ENCODE measurements at regions not wholly inside any gene's neighbourhood (a gene's known extent, or its start where the extent isn't known, plus 50 kb on each side); places are given as distances from the start of the nearest gene placed in this dataset.

- no peak overlapping the region for H3K4me3 ChIP-seq (ENCODE audit: low read depth, low read length)
- no peaks in the 10 kb centered on the region for H3K79me2 ChIP-seq (ENCODE audit: control insufficient read depth, insufficient read depth, low read length, unreplicated experiment)
- no peaks in the 10 kb centered on the region for H3K36me3 ChIP-seq (ENCODE audit: insufficient read depth, low read length)
- no peak overlapping the region for H2AFZ ChIP-seq (ENCODE audit: low read length, unreplicated experiment)
- H3K4me1 ChIP-seq (ENCODE audit: control insufficient read depth, insufficient read depth, low read length, unreplicated experiment) = no peaks in the 10 kb centered on the region
- no peak overlapping the region for H3K27ac ChIP-seq (ENCODE audit: low read depth, low read length)
- no peaks in the 10 kb centered on the region for H3K27me3 ChIP-seq (ENCODE audit: insufficient read depth, low read length)
Observed at GRCh38 chr13:63551731-63552130, 2136.1 kb upstream of the PCDH20 start.

- Histone ChIP-seq H3K79me2 (ENCODE audit: control insufficient read depth, insufficient read depth, low read length, unreplicated experiment) (no peaks in the 10 kb centered on the region), H3K4me3 (ENCODE audit: low read depth, low read length) (no peak overlapping the region), H3K27ac (ENCODE audit: low read depth, low read length) (no peak overlapping the region), H3K4me1 (ENCODE audit: control insufficient read depth, insufficient read depth, low read length, unreplicated experiment) (no peaks in the 10 kb centered on the region), H3K36me3 (ENCODE audit: insufficient read depth, low read length) (no peaks in the 10 kb centered on the region), H2AFZ (ENCODE audit: low read length, unreplicated experiment) (no peak overlapping the region), H3K27me3 (ENCODE audit: insufficient read depth, low read length) (no peaks in the 10 kb centered on the region)
Observed at GRCh38 chr13:63546524-63546923, 2130.9 kb upstream of the PCDH20 start.

- Histone ChIP-seq H3K4me1 (ENCODE audit: control insufficient read depth, insufficient read depth, low read length, unreplicated experiment) (no peaks in the 10 kb centered on the region), H2AFZ (ENCODE audit: low read length, unreplicated experiment) (no peak overlapping the region), H3K27ac (ENCODE audit: low read depth, low read length) (no peak overlapping the region), H3K79me2 (ENCODE audit: control insufficient read depth, insufficient read depth, low read length, unreplicated experiment) (no peaks in the 10 kb centered on the region), H3K4me3 (ENCODE audit: low read depth, low read length) (no peak overlapping the region), H3K27me3 (ENCODE audit: insufficient read depth, low read length) (no peaks in the 10 kb centered on the region), H3K36me3 (ENCODE audit: insufficient read depth, low read length) (no peaks in the 10 kb centered on the region)
Observed at GRCh38 chr13:63542770-63543169, 2127.1 kb upstream of the PCDH20 start.

- no peaks in the 10 kb centered on the region for H3K27me3 ChIP-seq (ENCODE audit: insufficient read depth, low read length)
- no peaks in the 10 kb centered on the region for H3K4me1 ChIP-seq (ENCODE audit: control insufficient read depth, insufficient read depth, low read length, unreplicated experiment)
- no peak overlapping the region for H2AFZ ChIP-seq (ENCODE audit: low read length, unreplicated experiment)
Observed at GRCh38 chr13:63541336-63541735, 2125.7 kb upstream of the PCDH20 start.

GRCh38 chr13:63540061-63540460 is 2124.4 kb upstream of the PCDH20 start:
- no peaks in the 10 kb centered on the region for H3K79me2 ChIP-seq (ENCODE audit: control insufficient read depth, insufficient read depth, low read length, unreplicated experiment)
- H3K27ac ChIP-seq (ENCODE audit: low read depth, low read length) = no peak overlapping the region
- no peak overlapping the region for H3K4me3 ChIP-seq (ENCODE audit: low read depth, low read length)
- H3K4me1 ChIP-seq (ENCODE audit: control insufficient read depth, insufficient read depth, low read length, unreplicated experiment) = no peaks in the 10 kb centered on the region
- no peaks in the 10 kb centered on the region for H3K36me3 ChIP-seq (ENCODE audit: insufficient read depth, low read length)
- H2AFZ ChIP-seq (ENCODE audit: low read length, unreplicated experiment) = no peak overlapping the region
- H3K27me3 ChIP-seq (ENCODE audit: insufficient read depth, low read length) = no peaks in the 10 kb centered on the region

More at GRCh38 chr13:63541336-63541735, 2125.7 kb upstream of the PCDH20 start:
- no peak overlapping the region for H3K4me3 ChIP-seq (ENCODE audit: low read depth, low read length)
- H3K79me2 ChIP-seq (ENCODE audit: control insufficient read depth, insufficient read depth, low read length, unreplicated experiment) = no peaks in the 10 kb centered on the region
- H3K36me3 ChIP-seq (ENCODE audit: insufficient read depth, low read length) = no peaks in the 10 kb centered on the region
- H3K27ac ChIP-seq (ENCODE audit: low read depth, low read length) = no peak overlapping the region

- Histone ChIP-seq H3K36me3 (ENCODE audit: insufficient read depth, low read length) (peaks cover 4% of the 10 kb centered on the region; the same call in 1 of the 2 replicates), H3K79me2 (ENCODE audit: control insufficient read depth, insufficient read depth, low read length, unreplicated experiment) (no peaks in the 10 kb centered on the region), H3K4me3 (ENCODE audit: low read depth, low read length) (no peak overlapping the region), H2AFZ (ENCODE audit: low read length, unreplicated experiment) (no peak overlapping the region), H3K27me3 (ENCODE audit: insufficient read depth, low read length) (no peaks in the 10 kb centered on the region), H3K27ac (ENCODE audit: low read depth, low read length) (no peak overlapping the region), H3K4me1 (ENCODE audit: control insufficient read depth, insufficient read depth, low read length, unreplicated experiment) (no peaks in the 10 kb centered on the region)
Observed at GRCh38 chr13:63517371-63517770, 2101.7 kb upstream of the PCDH20 start.

GRCh38 chr13:63516124-63516523 is 2100.5 kb upstream of the PCDH20 start:
- no peaks in the 10 kb centered on the region for H3K4me1 ChIP-seq (ENCODE audit: control insufficient read depth, insufficient read depth, low read length, unreplicated experiment)
- H3K4me3 ChIP-seq (ENCODE audit: low read depth, low read length) = no peak overlapping the region
- H3K79me2 ChIP-seq (ENCODE audit: control insufficient read depth, insufficient read depth, low read length, unreplicated experiment) = no peaks in the 10 kb centered on the region
- H3K27me3 ChIP-seq (ENCODE audit: insufficient read depth, low read length) = no peaks in the 10 kb centered on the region
- peaks cover 4% of the 10 kb centered on the region; the same call in 1 of the 2 replicates for H3K36me3 ChIP-seq (ENCODE audit: insufficient read depth, low read length)
- no peak overlapping the region for H3K27ac ChIP-seq (ENCODE audit: low read depth, low read length)
- no peak overlapping the region for H2AFZ ChIP-seq (ENCODE audit: low read length, unreplicated experiment)

- Histone ChIP-seq H3K27me3 (ENCODE audit: insufficient read depth, low read length) (no peaks in the 10 kb centered on the region), H3K4me1 (ENCODE audit: control insufficient read depth, insufficient read depth, low read length, unreplicated experiment) (no peaks in the 10 kb centered on the region), H3K4me3 (ENCODE audit: low read depth, low read length) (no peak overlapping the region), H3K36me3 (ENCODE audit: insufficient read depth, low read length) (peaks cover 4% of the 10 kb centered on the region; the same call in 1 of the 2 replicates), H2AFZ (ENCODE audit: low read length, unreplicated experiment) (no peak overlapping the region), H3K27ac (ENCODE audit: low read depth, low read length) (no peak overlapping the region), H3K79me2 (ENCODE audit: control insufficient read depth, insufficient read depth, low read length, unreplicated experiment) (no peaks in the 10 kb centered on the region)
Observed at GRCh38 chr13:63514886-63515285, 2099.2 kb upstream of the PCDH20 start.

- Histone ChIP-seq H3K79me2 (ENCODE audit: control insufficient read depth, insufficient read depth, low read length, unreplicated experiment) (no peaks in the 10 kb centered on the region), H3K27ac (ENCODE audit: low read depth, low read length) (no peak overlapping the region), H3K36me3 (ENCODE audit: insufficient read depth, low read length) (no peaks in the 10 kb centered on the region), H2AFZ (ENCODE audit: low read length, unreplicated experiment) (no peak overlapping the region), H3K4me1 (ENCODE audit: control insufficient read depth, insufficient read depth, low read length, unreplicated experiment) (no peaks in the 10 kb centered on the region), H3K27me3 (ENCODE audit: insufficient read depth, low read length) (no peaks in the 10 kb centered on the region), H3K4me3 (ENCODE audit: low read depth, low read length) (no peak overlapping the region)
Observed at GRCh38 chr13:63512095-63512494, 2096.4 kb upstream of the PCDH20 start.

- no peak overlapping the region for H3K27ac ChIP-seq (ENCODE audit: low read depth, low read length)
- H3K27me3 ChIP-seq (ENCODE audit: insufficient read depth, low read length) = no peaks in the 10 kb centered on the region
- H2AFZ ChIP-seq (ENCODE audit: low read length, unreplicated experiment) = no peak overlapping the region
- no peaks in the 10 kb centered on the region for H3K79me2 ChIP-seq (ENCODE audit: control insufficient read depth, insufficient read depth, low read length, unreplicated experiment)
- H3K4me1 ChIP-seq (ENCODE audit: control insufficient read depth, insufficient read depth, low read length, unreplicated experiment) = no peaks in the 10 kb centered on the region
- H3K36me3 ChIP-seq (ENCODE audit: insufficient read depth, low read length) = no peaks in the 10 kb centered on the region
- no peak overlapping the region for H3K4me3 ChIP-seq (ENCODE audit: low read depth, low read length)
Observed at GRCh38 chr13:63501702-63502101, 2086.1 kb upstream of the PCDH20 start.

- no peak overlapping the region for H3K27ac ChIP-seq (ENCODE audit: low read depth, low read length)
- H3K4me1 ChIP-seq (ENCODE audit: control insufficient read depth, insufficient read depth, low read length, unreplicated experiment) = no peaks in the 10 kb centered on the region
- no peaks in the 10 kb centered on the region for H3K36me3 ChIP-seq (ENCODE audit: insufficient read depth, low read length)
- H3K4me3 ChIP-seq (ENCODE audit: low read depth, low read length) = no peak overlapping the region
- H3K79me2 ChIP-seq (ENCODE audit: control insufficient read depth, insufficient read depth, low read length, unreplicated experiment) = no peaks in the 10 kb centered on the region
- H3K27me3 ChIP-seq (ENCODE audit: insufficient read depth, low read length) = no peaks in the 10 kb centered on the region
- H2AFZ ChIP-seq (ENCODE audit: low read length, unreplicated experiment) = no peak overlapping the region
Observed at GRCh38 chr13:63497601-63498000, 2082.0 kb upstream of the PCDH20 start.

Measured in ACC112 (cell line).